Neutrophil (primary cell): ENCODE measurements at regions not wholly inside any gene's neighbourhood (a gene's known extent, or its start where the extent isn't known, plus 50 kb on each side); places are given as distances from the start of the nearest gene placed in this dataset.

Experiments
- H3K27ac ChIP-seq: fragments of 200-600 bp; sonication (generic); 2 replicates; pipeline ENCODE4 v1.5.1; 2016; ENCODE audit warnings: mild to moderate bottlenecking, moderate library complexity
- H3K27me3 ChIP-seq: fragments of 200-600 bp; sonication (generic); 2 replicates; pipeline ENCODE4 v1.6.0; 2016; ENCODE audit warnings: mild to moderate bottlenecking
- H3K36me3 ChIP-seq: fragments of 200-600 bp; sonication (generic); 2 replicates; pipeline ENCODE4 v1.5.1; 2017
- H3K4me1 ChIP-seq, 2 experiments: fragments of 200-600 bp in 1 of 2; sonication (generic) in 1 of 2; 1 replicate in 1 of 2; 2 replicates in 1 of 2; pipeline versions ENCODE4 v1.5.1 to v1.6.1; 2013 to 2016; ENCODE audit warnings: low read depth in 1 of 2, low read length in 1 of 2, mild to moderate bottlenecking in 1 of 2, moderate library complexity in 1 of 2; ENCODE audit not compliant: control insufficient read depth in 1 of 2, insufficient read depth in 1 of 2
- H3K4me3 ChIP-seq, 2 experiments: fragments of 200-600 bp in 1 of 2; sonication (generic) in 1 of 2; 1 replicate in 1 of 2; 2 replicates in 1 of 2; pipeline ENCODE4 v1.5.1; 2013 to 2016; ENCODE audit warnings: low read depth in 1 of 2, low read length in 1 of 2, mild to moderate bottlenecking in 1 of 2, moderate library complexity in 1 of 2
- H3K9me3 ChIP-seq: fragments of 200-600 bp; sonication (generic); 2 replicates; pipeline ENCODE4 v1.5.1; 2016
- TF ChIP-seq, protein P1 (sequence below): fragments of 200-600 bp; sonication (generic); IDR thresholded peaks from 2 replicates; pipeline ENCODE4 v1.5.1; 2016; ENCODE audit warnings: antibody characterized with exemption

DNA sequence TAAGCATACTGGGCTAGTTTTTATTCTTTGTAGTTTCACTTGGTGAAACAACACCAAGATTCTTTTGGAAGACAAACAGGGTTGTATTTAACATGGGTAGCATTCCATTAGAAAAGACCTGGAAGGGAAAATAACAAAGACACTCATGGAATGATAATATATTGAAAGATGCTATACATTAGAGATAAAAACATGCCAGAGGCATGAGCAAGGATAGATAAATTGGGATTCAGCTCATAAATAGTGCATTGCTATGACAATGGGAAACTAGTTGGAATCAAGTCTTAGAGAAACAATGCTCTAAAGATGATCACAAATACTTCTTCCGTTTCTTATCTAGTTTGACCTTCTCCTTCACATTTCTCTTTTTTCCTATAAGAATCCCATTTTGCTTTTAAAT is 677.4 kb downstream of the ZNF385D start:
- Histone ChIP-seq H3K27me3 (no peaks in the 10 kb centered on the region), H3K27ac (no peak overlapping the region), H3K4me3 (no peak overlapping the region), H3K4me1 (no peaks in the 10 kb centered on the region), H3K9me3 (no peaks in the 10 kb centered on the region), H3K36me3 (no peaks in the 10 kb centered on the region)
- TF ChIP-seq, protein P1, sequence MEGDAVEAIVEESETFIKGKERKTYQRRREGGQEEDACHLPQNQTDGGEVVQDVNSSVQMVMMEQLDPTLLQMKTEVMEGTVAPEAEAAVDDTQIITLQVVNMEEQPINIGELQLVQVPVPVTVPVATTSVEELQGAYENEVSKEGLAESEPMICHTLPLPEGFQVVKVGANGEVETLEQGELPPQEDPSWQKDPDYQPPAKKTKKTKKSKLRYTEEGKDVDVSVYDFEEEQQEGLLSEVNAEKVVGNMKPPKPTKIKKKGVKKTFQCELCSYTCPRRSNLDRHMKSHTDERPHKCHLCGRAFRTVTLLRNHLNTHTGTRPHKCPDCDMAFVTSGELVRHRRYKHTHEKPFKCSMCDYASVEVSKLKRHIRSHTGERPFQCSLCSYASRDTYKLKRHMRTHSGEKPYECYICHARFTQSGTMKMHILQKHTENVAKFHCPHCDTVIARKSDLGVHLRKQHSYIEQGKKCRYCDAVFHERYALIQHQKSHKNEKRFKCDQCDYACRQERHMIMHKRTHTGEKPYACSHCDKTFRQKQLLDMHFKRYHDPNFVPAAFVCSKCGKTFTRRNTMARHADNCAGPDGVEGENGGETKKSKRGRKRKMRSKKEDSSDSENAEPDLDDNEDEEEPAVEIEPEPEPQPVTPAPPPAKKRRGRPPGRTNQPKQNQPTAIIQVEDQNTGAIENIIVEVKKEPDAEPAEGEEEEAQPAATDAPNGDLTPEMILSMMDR: no peak

DNA sequence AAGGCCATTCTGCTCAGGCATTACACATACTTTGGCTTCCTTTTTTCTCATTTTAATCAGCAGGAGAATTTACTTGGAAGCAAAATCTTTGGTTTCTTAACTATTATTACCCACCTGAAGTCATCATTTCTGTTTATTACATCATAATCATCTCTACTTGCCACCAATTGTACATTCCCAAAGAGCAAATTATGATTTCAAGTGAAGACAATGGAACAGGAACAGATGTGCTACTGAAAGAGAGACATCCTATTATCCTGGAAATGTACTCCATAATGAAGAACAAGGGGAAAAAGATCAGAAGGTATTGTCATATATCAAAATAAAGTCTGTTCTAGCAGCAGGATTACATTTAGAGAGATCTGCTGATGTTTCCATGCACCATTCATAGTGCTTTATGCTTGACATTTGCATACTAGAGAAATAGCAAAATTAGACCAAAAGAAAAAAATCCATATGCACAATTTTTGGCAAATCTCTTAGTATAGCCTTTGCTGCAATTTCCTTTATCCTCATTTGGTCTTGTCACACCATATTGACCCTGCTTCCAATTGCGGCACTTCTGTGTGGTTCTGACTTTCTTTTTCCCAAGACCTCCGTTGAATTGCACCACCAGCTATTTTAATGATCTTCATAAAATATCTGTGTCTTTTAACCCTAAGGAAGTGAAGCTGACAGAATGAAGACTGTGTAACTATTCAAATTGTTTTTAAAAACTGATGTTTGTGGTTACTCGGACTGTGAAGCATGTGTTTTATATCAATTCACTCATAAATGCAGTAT is 683.8 kb downstream of the ZNF385D start:
- Histone ChIP-seq H3K27ac (no peak overlapping the region), H3K36me3 (no peaks in the 10 kb centered on the region), H3K27me3 (no peaks in the 10 kb centered on the region), H3K4me3 (no peak overlapping the region), H3K4me1 (no peaks in the 10 kb centered on the region), H3K9me3 (no peaks in the 10 kb centered on the region)
- TF ChIP-seq, protein P1: no peak

DNA sequence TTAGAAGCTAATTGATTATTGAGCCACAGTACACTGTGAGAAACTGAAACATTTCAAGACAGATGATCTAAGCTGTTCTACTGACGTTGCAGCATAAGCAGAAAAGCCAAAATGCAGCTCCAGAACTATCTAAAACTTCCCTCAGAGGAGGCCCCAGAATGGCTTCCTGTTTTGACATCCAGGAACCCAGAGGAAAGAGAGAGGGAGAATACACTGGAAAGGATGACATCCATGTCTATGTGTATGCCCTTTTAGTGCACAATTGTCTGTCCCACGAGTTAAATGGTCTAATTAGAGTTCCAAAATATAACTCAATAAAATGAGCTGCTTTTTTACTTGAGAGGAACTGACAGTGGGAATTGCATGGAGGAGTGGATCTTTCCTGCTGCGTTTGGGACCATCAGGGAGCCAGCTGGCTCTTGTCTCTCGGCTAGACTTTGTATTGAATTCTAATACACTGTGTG is 688.1 kb downstream of the ZNF385D start:
- no peak overlapping the region for H3K4me3 ChIP-seq
- H3K27me3 ChIP-seq: no peaks in the 10 kb centered on the region
- no peak overlapping the region for H3K27ac ChIP-seq
- H3K36me3 ChIP-seq: no peaks in the 10 kb centered on the region
- H3K4me1 ChIP-seq: no peaks in the 10 kb centered on the region
- no peaks in the 10 kb centered on the region for H3K9me3 ChIP-seq
- TF ChIP-seq, protein P1: no peak

DNA sequence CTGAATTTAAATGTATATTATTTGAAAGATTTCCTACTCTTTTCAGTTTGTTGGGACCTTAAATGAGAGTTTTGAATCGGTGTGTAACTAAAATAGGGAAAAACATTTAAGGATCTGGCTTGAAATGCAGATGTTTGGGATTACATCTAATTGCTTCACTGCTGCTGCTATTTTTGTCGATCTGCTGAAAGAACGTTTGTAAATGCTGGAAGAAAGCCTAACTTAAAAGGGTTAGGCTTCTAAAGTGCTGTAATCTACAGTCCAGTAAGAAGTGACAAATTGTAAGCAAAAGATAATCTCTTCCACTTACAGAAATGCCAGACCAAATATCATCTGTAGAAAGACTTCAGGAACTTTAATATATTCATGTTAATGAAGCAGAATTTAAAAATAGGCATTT is 691.6 kb downstream of the ZNF385D start:
- Histone ChIP-seq H3K27ac (no peak overlapping the region), H3K36me3 (no peaks in the 10 kb centered on the region), H3K4me1 (no peaks in the 10 kb centered on the region), H3K27me3 (no peaks in the 10 kb centered on the region), H3K4me3 (no peak overlapping the region), H3K9me3 (no peaks in the 10 kb centered on the region)
- TF ChIP-seq, protein P1: no peak

DNA sequence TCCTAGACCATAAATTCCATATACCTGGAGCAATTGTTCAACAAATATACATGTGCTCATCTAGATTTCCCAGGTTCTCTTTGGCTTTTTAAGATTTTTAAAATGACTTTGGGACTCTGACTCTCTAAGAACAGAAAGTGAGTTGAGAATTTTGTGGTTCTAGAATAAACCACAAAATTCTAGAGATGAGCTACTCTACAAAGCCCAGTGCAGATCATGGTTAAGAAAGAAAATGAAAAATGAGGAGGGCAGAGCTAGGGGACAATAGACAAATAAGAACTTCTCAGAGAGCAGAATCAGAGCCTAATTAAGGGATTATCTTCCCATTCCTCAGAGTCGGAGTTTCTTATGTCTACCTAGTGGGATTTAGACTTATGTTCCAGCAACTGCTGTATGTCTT is 694.7 kb downstream of the ZNF385D start:
- H3K4me1 ChIP-seq: no peaks in the 10 kb centered on the region
- H3K27ac ChIP-seq: no peak overlapping the region
- TF ChIP-seq, protein P1: no peak
- H3K27me3 ChIP-seq: no peaks in the 10 kb centered on the region
- no peaks in the 10 kb centered on the region for H3K36me3 ChIP-seq
- no peaks in the 10 kb centered on the region for H3K9me3 ChIP-seq
- H3K4me3 ChIP-seq: no peak overlapping the region
